ENCODE measurements at regions not wholly inside any gene's neighbourhood (a gene's known extent, or its start where the extent isn't known, plus 50 kb on each side); places are given as distances from the start of the nearest gene placed in this dataset.
A peak's percentile ranks its signal among the peaks of the same experiment; 100 is the strongest.

- DNase-seq: no peak
- intact Hi-C loops (cut with DNase I): no loop called here
Observed at GRCh38 chr7:22676385-22676784, 50.6 kb upstream of the IL6 start.

GRCh38 chr7:22675917-22676343, 51.1 kb upstream of the IL6 start:
- intact Hi-C loops (cut with DNase I): no loop called here
- no peak for DNase-seq

- DNase-seq: no peak
- intact Hi-C loops (cut with DNase I): no loop called here
Observed at GRCh38 chr7:22675421-22675820, 51.6 kb upstream of the IL6 start.

- intact Hi-C loops (cut with DNase I): no loop called here
- no peak for DNase-seq
Observed at GRCh38 chr7:22672846-22673680, 53.9 kb upstream of the IL6 start.

GRCh38 chr7:22671177-22671879, 55.7 kb upstream of the IL6 start:
- peak in 1 of 42 donors; percentile 6 for DNase-seq
- intact Hi-C loops (cut with DNase I): no loop called here

- no peak for DNase-seq
- intact Hi-C loops (cut with DNase I): no loop called here
Observed at GRCh38 chr7:22670422-22670815, 56.6 kb upstream of the IL6 start.

- intact Hi-C loops (cut with DNase I): no loop called here
- no peak for DNase-seq
Observed at GRCh38 chr7:22669692-22670421, 57.1 kb upstream of the IL6 start.

GRCh38 chr7:22668971-22669401, 58.0 kb upstream of the IL6 start:
- intact Hi-C loops (cut with DNase I): no loop called here
- DNase-seq: no peak

GRCh38 chr7:22667562-22668239, 59.3 kb upstream of the IL6 start:
- no peak for DNase-seq

GRCh38 chr7:22667187-22667561, 59.8 kb upstream of the IL6 start:
- peak in 1 of 42 donors; percentile 28 for DNase-seq
- intact Hi-C loops (cut with DNase I): no loop called here

More at GRCh38 chr7:22667562-22668239, 59.3 kb upstream of the IL6 start:
- intact Hi-C loops (cut with DNase I): no loop called here

- intact Hi-C loops (cut with DNase I): no loop called here
- peak in 1 of 42 donors; percentile 46 for DNase-seq
Observed at GRCh38 chr7:22666732-22667131, 60.3 kb upstream of the IL6 start.

GRCh38 chr7:22665923-22666322, 61.1 kb upstream of the IL6 start:
- intact Hi-C loops (cut with DNase I): no loop called here
- DNase-seq: no peak

GRCh38 chr7:22664988-22665798, 61.8 kb upstream of the IL6 start:
- intact Hi-C loops (cut with DNase I): no loop called here
- DNase-seq: peak in 1 of 42 donors; percentile 27

GRCh38 chr7:22663721-22664120, 63.3 kb upstream of the IL6 start:
- peak in 1 of 42 donors; percentile 9 for DNase-seq
- intact Hi-C loops (cut with DNase I): no loop called here

GRCh38 chr7:22663357-22663718, 63.7 kb upstream of the IL6 start:
- intact Hi-C loops (cut with DNase I): no loop called here
- peak in 1 of 42 donors; percentile 34 for DNase-seq

- DNase-seq: no peak
- intact Hi-C loops (cut with DNase I): no loop called here
Observed at GRCh38 chr7:22662556-22663356, 64.2 kb upstream of the IL6 start.

- intact Hi-C loops (cut with DNase I): no loop called here
- no peak for DNase-seq
Observed at GRCh38 chr7:22662036-22662435, 65.0 kb upstream of the IL6 start.

GRCh38 chr7:22660732-22661131, 66.3 kb upstream of the IL6 start:
- no peak for DNase-seq
- intact Hi-C loops (cut with DNase I): no loop called here

Measured in head of caudate nucleus (tissue), 42 donors.